ENCODE measurements at regions not wholly inside any gene's neighbourhood (a gene's known extent, or its start where the extent isn't known, plus 50 kb on each side); places are given as distances from the start of the nearest gene placed in this dataset.

GRCh38 chr12:108462686-108463085 is 52.4 kb upstream of the FICD start:
- H3K4me1 ChIP-seq, result no peaks in the 10 kb centered on the region
- DNase-seq, result no peak
- no peaks in the 10 kb centered on the region for H3K27me3 ChIP-seq
- intact Hi-C loops (cut with DNase I), result loop anchor here (10.0 kb wide), 1 partner anchor 248 kb away; no protein-coding TSS in a partner anchor
- H3K27ac ChIP-seq, result no peak overlapping the region
- no peaks in the 10 kb centered on the region for H3K36me3 ChIP-seq
- H3K9me3 ChIP-seq, result no peaks in the 10 kb centered on the region
- H3K4me3 ChIP-seq (replicated peaks in 1 of 3), result no peak overlapping the region
- TF ChIP-seq CTCF (IDR thresholded peaks at IDR 0.05), result no peak
- TF ChIP-seq POLR2A (IDR thresholded peaks at IDR 0.05), result no peak
- WGBS, 2 donors, result 38 to 44% methylated on average over 4 of the region's 4 CpGs

GRCh38 chr12:108461058-108461660 is 53.9 kb upstream of the FICD start:
- 73 to 74% methylated on average over 4 of the region's 4 CpGs for WGBS, 2 donors
- Histone ChIP-seq H3K9me3 (no peaks in the 10 kb centered on the region), H3K4me3 (replicated peaks in 1 of 3) (no peak overlapping the region), H3K27me3 (no peaks in the 10 kb centered on the region), H3K36me3 (no peaks in the 10 kb centered on the region), H3K4me1 (no peaks in the 10 kb centered on the region), H3K27ac (no peak overlapping the region)
- intact Hi-C loops (cut with DNase I), result loop anchor here (10.0 kb wide), 1 partner anchor 246 kb away; no protein-coding TSS in a partner anchor
- TF ChIP-seq POLR2A (IDR thresholded peaks at IDR 0.05), result no peak
- TF ChIP-seq CTCF (IDR thresholded peaks at IDR 0.05), result no peak
- no peak for DNase-seq

- Histone ChIP-seq H3K4me3 (replicated peaks in 1 of 3) (no peak overlapping the region), H3K9me3 (no peaks in the 10 kb centered on the region), H3K36me3 (no peaks in the 10 kb centered on the region), H3K27me3 (no peaks in the 10 kb centered on the region), H3K4me1 (no peaks in the 10 kb centered on the region), H3K27ac (no peak overlapping the region)
- intact Hi-C loops (cut with DNase I), result loop anchor here (10.0 kb wide), 1 partner anchor 464 kb away; no protein-coding TSS in a partner anchor
- 32 to 38% methylated on average over 3 of the region's 3 CpGs for WGBS, 2 donors
- no peak for TF ChIP-seq CTCF (IDR thresholded peaks at IDR 0.05)
- TF ChIP-seq POLR2A (IDR thresholded peaks at IDR 0.05), result no peak
- no peak for DNase-seq
Measured at GRCh38 chr12:108459149-108459548, 55.9 kb upstream of the FICD start.

GRCh38 chr12:108457734-108458361 is 57.2 kb upstream of the FICD start:
- intact Hi-C loops (cut with DNase I), result loop anchor here (10.0 kb wide), 1 partner anchor 463 kb away; no protein-coding TSS in a partner anchor
- H3K36me3 ChIP-seq, result no peaks in the 10 kb centered on the region
- H3K27me3 ChIP-seq, result no peaks in the 10 kb centered on the region
- no peak overlapping the region for H3K27ac ChIP-seq
- no peak overlapping the region for H3K4me3 ChIP-seq (replicated peaks in 1 of 3)
- H3K9me3 ChIP-seq, result no peaks in the 10 kb centered on the region
- no peak for DNase-seq
- H3K4me1 ChIP-seq, result no peaks in the 10 kb centered on the region
- TF ChIP-seq POLR2A (IDR thresholded peaks at IDR 0.05) (no peak), CTCF (IDR thresholded peaks at IDR 0.05) (no peak)
- WGBS, 2 donors, result 55 to 57% methylated on average over 7 of the region's 7 CpGs

Data from thyroid gland (tissue), 4 donors.